MM.1S (cell line): ENCODE measurements at regions not wholly inside any gene's neighbourhood (a gene's known extent, or its start where the extent isn't known, plus 50 kb on each side); places are given as distances from the start of the nearest gene placed in this dataset.
"Not testable (repeated sequence)": the region's sequence is repeated elsewhere in the genome, so short reads cannot be mapped to it uniquely, and the experiment has no call there.

ENCODE experiments used
- EZH2phosphoT487 ChIP-seq: fragments of 300-600 bp; sonication (generic); IDR thresholded peaks from 2 replicates; pipeline ENCODE4 v1.6.1; 2018; ENCODE audit warnings: antibody characterized with exemption, low read length
- TF ChIP-seq, protein P1 (sequence below): fragments of 300-600 bp; sonication (generic); IDR thresholded peaks from 2 replicates; pipeline ENCODE4 v1.5.1; 2016; ENCODE audit warnings: antibody characterized with exemption, low read length, mixed read lengths

DNA sequence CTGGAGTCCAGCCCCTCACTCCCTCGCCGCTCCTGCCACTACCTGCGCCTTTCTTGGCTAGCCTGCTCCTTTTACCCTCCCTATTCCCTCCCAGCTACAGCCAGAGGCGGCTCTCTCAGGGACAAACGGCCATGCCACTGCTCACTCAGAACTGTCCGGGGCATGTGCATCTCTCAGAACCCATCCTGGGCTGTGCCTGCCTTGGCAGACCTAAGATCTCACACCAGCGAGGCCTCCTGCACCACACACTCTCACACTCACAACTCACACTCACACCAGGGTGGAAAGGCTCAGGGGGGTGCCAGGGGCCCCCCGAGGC lies 180.3 kb downstream of the TMEM121 start:
- TF ChIP-seq, protein P1, sequence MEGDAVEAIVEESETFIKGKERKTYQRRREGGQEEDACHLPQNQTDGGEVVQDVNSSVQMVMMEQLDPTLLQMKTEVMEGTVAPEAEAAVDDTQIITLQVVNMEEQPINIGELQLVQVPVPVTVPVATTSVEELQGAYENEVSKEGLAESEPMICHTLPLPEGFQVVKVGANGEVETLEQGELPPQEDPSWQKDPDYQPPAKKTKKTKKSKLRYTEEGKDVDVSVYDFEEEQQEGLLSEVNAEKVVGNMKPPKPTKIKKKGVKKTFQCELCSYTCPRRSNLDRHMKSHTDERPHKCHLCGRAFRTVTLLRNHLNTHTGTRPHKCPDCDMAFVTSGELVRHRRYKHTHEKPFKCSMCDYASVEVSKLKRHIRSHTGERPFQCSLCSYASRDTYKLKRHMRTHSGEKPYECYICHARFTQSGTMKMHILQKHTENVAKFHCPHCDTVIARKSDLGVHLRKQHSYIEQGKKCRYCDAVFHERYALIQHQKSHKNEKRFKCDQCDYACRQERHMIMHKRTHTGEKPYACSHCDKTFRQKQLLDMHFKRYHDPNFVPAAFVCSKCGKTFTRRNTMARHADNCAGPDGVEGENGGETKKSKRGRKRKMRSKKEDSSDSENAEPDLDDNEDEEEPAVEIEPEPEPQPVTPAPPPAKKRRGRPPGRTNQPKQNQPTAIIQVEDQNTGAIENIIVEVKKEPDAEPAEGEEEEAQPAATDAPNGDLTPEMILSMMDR, result not testable (repeated sequence)
- not testable (repeated sequence) for TF ChIP-seq EZH2phosphoT487
